Choroid plexus epithelial cell (primary cell): ENCODE measurements at regions not wholly inside any gene's neighbourhood (a gene's known extent, or its start where the extent isn't known, plus 50 kb on each side); places are given as distances from the start of the nearest gene placed in this dataset.

Source experiments
- DNase-seq: peaks from one replicate; pipeline ENCODE4 v3.0.0-alpha.2; 2010; ENCODE audit warnings: low read depth
- H3K4me3 ChIP-seq: 2 replicates; pipeline ENCODE4 v1.5.1; 2011; ENCODE audit warnings: low read depth, mild to moderate bottlenecking, control low read depth, low read length, moderate library complexity
- CTCF ChIP-seq: conservative IDR thresholded peaks from 2 replicates; pipeline ENCODE4 v1.5.1; 2011; ENCODE audit warnings: low read depth, mild to moderate bottlenecking, control low read depth, inconsistent platforms, low read length, moderate library complexity

DNA sequence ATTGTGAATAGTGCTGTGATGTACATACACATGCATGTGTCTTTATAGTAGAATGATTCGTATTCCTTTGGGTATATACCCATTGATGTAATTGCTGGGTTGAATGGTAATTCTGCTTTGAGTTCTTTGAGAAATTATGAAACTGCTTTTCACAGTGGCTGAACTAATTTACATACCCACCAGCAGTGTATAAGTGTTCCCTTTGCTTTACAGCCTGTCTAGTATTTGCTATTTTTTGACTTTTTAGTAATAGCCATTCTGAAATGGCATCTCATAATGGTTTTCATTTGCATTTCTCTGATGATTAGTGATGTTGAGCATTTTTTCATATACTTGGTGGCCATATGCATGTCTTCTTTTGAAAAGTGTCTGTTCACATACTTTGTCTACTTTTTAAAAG lies 54.5 kb upstream of the FAM78B start:
- no peak for TF ChIP-seq CTCF
- DNase-seq: no peak
- no peak overlapping the region for H3K4me3 ChIP-seq

DNA sequence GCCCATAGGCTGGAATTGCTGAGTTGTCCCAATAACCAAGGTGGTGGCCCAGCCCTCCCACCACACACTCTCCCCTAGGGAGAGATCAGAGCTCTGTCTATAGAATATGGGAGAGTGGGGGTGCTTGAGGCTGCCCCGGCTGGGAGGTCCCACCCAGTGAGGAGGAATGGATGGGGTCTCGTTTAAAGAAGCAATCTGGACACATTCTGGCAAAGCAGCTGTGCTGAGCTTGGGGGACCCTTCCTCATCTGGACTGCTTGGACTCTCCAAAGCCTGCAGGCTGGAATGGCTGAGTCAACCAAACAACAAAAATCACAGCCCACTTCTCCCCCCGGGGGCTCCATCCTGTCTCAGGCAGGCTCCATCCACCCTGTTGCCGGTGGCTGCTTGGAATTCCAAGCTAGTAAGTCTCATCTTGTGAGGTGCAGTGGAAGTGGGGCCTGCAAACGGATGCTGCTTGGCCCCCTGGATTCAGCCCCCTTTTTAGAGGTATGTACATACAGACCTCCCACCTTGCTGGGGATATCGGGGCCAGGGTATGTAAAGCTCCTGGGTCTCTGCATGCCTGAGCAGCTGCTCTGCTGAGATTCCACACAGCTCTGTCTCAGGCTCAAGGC lies 67.1 kb upstream of the FAM78B start:
- DNase-seq: no peak
- TF ChIP-seq CTCF: no peak
- H3K4me3 ChIP-seq: no peak overlapping the region

DNA sequence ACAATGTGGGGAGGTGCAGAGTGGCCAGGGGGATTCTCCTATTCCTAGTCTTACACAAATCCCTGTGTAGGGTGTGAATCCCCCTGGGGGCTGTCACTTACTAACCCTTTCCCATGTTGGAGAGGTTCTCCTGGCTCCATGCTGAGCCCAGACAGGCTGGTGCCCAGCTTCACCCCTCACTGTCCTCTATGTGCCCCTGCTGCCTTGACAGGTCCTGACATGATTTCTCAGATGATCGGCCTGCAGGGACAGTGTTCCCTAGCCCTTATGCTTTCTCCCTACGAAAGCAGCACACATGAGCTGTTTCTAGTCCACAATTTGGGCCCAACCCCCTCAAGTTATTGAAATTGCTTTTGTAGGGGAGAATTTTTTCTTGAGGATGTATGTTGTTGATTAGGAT lies 68.9 kb upstream of the FAM78B start:
- no peak for DNase-seq
- no peak for TF ChIP-seq CTCF
- no peak overlapping the region for H3K4me3 ChIP-seq

GRCh38 chr1:166237675-166238074 lies 70.9 kb upstream of the FAM78B start:
- TF ChIP-seq CTCF: no peak
- no peak for DNase-seq

DNA sequence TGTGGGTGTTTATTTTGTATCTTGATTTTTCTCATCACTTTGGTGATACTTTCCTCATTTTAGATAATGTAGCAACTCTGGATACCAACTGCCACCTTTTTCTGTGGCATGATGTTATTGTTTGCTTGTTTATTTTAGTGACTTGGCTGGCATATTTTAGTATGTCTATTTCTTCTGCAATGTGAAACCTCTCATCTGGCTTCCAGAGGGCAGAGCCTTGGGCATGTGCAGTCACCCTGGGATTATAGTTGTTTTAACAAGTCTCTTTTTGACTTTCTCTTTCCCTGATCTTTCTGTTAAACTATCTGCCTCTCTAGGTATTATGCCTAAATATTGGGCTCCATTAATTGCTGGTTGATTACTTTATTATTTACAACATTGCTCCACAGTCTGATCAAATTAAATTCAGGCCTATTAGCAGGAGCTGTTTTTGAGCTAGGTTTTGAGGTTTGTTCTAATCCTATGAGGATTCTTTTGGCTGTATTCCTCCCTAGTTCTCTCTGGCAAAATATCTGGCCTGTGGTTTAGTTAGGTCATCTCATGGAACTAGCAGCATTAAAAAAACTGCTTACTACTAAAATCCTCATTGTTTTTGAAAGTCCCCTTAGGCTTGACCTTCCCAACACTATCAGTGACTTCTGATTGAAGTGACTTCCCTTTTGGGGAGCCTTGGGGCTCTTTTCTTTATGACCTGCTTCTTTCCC lies 86.4 kb upstream of the FAM78B start:
- no peak overlapping the region for H3K4me3 ChIP-seq
- DNase-seq: no peak
- TF ChIP-seq CTCF: no peak

More at GRCh38 chr1:166237675-166238074, 70.9 kb upstream of the FAM78B start:
- H3K4me3 ChIP-seq: no peak overlapping the region

DNA sequence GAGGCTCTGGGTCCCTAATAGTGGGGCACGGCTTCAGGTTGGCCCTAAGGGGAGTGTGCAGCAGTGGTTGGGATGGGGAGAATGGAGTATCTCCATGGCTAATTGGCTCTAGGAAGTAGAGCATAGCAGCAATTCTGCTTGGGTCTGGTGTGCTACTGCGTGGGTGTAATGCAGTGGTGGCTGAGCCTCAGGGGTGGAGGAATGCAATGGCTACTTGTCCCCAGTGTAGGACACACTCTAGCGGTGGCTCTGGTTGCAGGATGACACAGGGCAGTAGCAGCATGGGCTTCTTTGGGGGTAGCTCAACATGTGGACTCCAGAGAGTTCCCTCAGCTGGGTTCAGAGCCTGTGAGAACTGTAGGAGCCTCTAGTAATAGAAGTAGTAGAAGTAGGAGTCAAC lies 91.2 kb upstream of the FAM78B start:
- no peak for TF ChIP-seq CTCF
- no peak for DNase-seq
- no peak overlapping the region for H3K4me3 ChIP-seq

- H3K4me3 ChIP-seq: no peak overlapping the region
- no peak for TF ChIP-seq CTCF
- no peak for DNase-seq
These were observed 94.7 kb upstream of the FAM78B start for GRCh38 chr1:166261511-166261910.
